ENCODE measurements at regions not wholly inside any gene's neighbourhood (a gene's known extent, or its start where the extent isn't known, plus 50 kb on each side); places are given as distances from the start of the nearest gene placed in this dataset.

DNA sequence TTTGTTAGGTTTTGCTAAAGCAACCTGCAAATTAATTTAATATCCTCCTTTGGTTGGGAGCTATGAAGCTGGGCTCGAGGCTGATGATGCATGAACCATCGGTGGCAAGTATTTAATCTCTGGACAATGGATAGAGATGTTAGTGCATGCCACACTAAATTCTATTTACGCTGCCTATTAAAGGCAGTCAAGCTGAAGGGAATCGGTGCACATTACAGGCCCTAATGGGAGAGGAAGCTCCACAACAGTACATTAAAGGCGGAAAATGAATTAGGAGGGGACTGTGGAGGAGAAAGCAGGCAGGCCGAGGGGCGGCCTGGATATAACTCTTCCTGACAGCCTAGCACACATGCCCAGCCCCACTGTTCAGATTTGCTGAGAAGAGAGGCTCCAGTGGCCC is 132.4 kb upstream of the MAFB start:
- TF ChIP-seq, protein P1, sequence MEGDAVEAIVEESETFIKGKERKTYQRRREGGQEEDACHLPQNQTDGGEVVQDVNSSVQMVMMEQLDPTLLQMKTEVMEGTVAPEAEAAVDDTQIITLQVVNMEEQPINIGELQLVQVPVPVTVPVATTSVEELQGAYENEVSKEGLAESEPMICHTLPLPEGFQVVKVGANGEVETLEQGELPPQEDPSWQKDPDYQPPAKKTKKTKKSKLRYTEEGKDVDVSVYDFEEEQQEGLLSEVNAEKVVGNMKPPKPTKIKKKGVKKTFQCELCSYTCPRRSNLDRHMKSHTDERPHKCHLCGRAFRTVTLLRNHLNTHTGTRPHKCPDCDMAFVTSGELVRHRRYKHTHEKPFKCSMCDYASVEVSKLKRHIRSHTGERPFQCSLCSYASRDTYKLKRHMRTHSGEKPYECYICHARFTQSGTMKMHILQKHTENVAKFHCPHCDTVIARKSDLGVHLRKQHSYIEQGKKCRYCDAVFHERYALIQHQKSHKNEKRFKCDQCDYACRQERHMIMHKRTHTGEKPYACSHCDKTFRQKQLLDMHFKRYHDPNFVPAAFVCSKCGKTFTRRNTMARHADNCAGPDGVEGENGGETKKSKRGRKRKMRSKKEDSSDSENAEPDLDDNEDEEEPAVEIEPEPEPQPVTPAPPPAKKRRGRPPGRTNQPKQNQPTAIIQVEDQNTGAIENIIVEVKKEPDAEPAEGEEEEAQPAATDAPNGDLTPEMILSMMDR (IDR thresholded peaks at IDR 0.05; ENCODE audit: low read depth, low read length): no peak
- TF ChIP-seq EZH2phosphoT487 (IDR thresholded peaks at IDR 0.05; ENCODE audit: low read depth): no peak

Measured in OCI-LY3 (cell line).